ENCODE measurements at regions not wholly inside any gene's neighbourhood (a gene's known extent, or its start where the extent isn't known, plus 50 kb on each side); places are given as distances from the start of the nearest gene placed in this dataset.

DNA sequence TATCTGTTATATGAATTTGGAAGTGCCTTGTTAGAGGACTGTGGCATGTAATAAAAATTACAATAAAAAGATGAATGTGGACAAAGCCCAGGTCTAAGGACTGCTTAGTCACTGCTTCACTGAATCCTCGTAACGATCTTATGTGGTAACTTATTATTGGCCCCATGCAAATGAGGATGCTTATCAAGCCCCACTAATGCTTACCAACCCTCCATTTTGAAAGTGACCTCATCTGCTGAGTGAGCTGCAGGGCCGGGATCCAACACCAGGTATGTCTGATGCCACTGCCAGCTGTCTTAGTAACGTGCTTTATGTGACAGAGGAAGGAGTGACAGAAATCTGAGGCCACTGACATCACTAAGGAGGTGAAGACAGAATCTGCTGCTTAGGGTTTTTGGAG, 65.3 kb upstream of the CCDC85A start:
- Mint-ChIP-seq H3K27ac (ENCODE audit: unreplicated experiment) (no peak overlapping the region), H3K27me3 (ENCODE audit: low read depth) (no peaks in the 10 kb centered on the region), H3K9me3 (no peaks in the 10 kb centered on the region), H3K4me1 (peaks cover 29% of the 10 kb centered on the region), H3K4me3 (no peak overlapping the region), H3K36me3 (ENCODE audit: low read depth) (no peaks in the 10 kb centered on the region)
- DNase-seq (ENCODE audit: low read depth, low spot score), result no peak
- TF ChIP-seq, protein P1, sequence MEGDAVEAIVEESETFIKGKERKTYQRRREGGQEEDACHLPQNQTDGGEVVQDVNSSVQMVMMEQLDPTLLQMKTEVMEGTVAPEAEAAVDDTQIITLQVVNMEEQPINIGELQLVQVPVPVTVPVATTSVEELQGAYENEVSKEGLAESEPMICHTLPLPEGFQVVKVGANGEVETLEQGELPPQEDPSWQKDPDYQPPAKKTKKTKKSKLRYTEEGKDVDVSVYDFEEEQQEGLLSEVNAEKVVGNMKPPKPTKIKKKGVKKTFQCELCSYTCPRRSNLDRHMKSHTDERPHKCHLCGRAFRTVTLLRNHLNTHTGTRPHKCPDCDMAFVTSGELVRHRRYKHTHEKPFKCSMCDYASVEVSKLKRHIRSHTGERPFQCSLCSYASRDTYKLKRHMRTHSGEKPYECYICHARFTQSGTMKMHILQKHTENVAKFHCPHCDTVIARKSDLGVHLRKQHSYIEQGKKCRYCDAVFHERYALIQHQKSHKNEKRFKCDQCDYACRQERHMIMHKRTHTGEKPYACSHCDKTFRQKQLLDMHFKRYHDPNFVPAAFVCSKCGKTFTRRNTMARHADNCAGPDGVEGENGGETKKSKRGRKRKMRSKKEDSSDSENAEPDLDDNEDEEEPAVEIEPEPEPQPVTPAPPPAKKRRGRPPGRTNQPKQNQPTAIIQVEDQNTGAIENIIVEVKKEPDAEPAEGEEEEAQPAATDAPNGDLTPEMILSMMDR (conservative IDR thresholded peaks at IDR 0.05), result no peak

DNA sequence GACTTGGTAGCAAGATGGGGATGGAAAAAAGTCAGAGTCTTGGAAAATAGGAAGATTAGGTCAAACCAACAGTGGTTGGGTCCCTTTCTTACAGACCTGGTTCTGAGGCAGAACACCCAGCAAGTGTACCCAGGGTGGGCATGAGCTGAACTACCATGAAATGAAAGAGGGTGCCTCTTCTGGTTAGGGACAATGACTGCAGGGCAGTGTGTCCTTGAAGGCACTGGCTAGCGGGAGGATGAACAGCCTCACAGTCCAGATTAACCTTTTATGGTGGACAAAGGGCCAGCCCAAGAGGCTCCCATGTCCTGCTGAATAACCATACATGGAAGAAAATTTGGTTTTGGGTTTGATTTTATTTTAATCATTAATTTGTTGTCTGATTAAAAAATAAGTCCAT, 61.8 kb upstream of the CCDC85A start:
- H3K36me3 Mint-ChIP-seq (ENCODE audit: low read depth), result no peaks in the 10 kb centered on the region
- H3K4me3 Mint-ChIP-seq, result no peak overlapping the region
- TF ChIP-seq, protein P1 (conservative IDR thresholded peaks at IDR 0.05), result no peak
- peaks cover 24% of the 10 kb centered on the region for H3K4me1 Mint-ChIP-seq
- H3K27ac Mint-ChIP-seq (ENCODE audit: unreplicated experiment), result no peak overlapping the region
- H3K9me3 Mint-ChIP-seq, result no peaks in the 10 kb centered on the region
- DNase-seq (ENCODE audit: low read depth, low spot score), result no peak
- no peaks in the 10 kb centered on the region for H3K27me3 Mint-ChIP-seq (ENCODE audit: low read depth)

DNA sequence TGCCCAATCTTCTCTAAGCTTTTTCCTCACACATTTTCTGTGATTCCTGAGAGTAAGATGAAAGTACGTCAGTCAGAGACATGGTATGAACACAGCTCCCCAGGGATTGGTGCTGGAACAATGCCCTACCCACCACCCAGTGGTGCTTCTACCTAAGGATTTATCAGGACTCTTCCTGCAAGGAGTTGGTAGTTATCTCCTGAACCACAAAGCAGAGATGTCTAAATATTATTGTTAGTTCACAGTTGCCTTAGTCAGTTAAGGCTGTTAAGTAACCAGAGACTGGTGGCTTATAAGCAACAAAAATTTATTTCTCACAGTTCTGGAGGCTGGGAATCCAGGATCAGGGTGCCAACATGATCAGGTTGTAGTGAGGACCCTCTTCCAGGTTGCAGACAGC, 60.3 kb upstream of the CCDC85A start:
- H3K27me3 Mint-ChIP-seq (ENCODE audit: low read depth), result no peaks in the 10 kb centered on the region
- H3K4me1 Mint-ChIP-seq, result peaks cover 24% of the 10 kb centered on the region
- H3K9me3 Mint-ChIP-seq, result no peaks in the 10 kb centered on the region
- DNase-seq (ENCODE audit: low read depth, low spot score), result no peak
- H3K4me3 Mint-ChIP-seq, result no peak overlapping the region
- no peak overlapping the region for H3K27ac Mint-ChIP-seq (ENCODE audit: unreplicated experiment)
- TF ChIP-seq, protein P1 (conservative IDR thresholded peaks at IDR 0.05), result no peak
- H3K36me3 Mint-ChIP-seq (ENCODE audit: low read depth), result no peaks in the 10 kb centered on the region

DNA sequence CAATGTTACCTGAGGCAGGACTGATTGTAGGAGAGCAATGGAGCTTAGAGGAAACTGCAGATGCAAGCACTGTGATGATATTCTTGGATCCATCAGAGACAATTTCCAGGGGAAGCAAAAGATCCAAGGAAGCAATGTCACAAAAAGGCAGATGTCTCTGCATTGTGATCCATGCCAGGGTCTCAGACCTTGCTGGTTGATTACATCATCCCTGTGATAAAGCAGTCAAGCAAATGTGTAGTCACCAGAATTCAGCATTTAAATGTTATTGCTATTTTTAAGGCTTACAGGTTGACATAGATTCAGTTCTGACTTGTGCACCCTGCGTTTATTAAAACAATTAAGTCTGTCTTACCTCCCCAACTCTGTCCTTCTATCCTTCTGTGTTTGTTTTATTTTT, 56.8 kb upstream of the CCDC85A start:
- peaks cover 17% of the 10 kb centered on the region for H3K4me1 Mint-ChIP-seq
- peak overlapping the region; percentile 13 for H3K27ac Mint-ChIP-seq (ENCODE audit: unreplicated experiment)
- no peak overlapping the region for H3K4me3 Mint-ChIP-seq
- no peaks in the 10 kb centered on the region for H3K27me3 Mint-ChIP-seq (ENCODE audit: low read depth)
- TF ChIP-seq, protein P1 (conservative IDR thresholded peaks at IDR 0.05), result no peak
- DNase-seq (ENCODE audit: low read depth, low spot score), result no peak
- no peaks in the 10 kb centered on the region for H3K36me3 Mint-ChIP-seq (ENCODE audit: low read depth)
- no peaks in the 10 kb centered on the region for H3K9me3 Mint-ChIP-seq

DNA sequence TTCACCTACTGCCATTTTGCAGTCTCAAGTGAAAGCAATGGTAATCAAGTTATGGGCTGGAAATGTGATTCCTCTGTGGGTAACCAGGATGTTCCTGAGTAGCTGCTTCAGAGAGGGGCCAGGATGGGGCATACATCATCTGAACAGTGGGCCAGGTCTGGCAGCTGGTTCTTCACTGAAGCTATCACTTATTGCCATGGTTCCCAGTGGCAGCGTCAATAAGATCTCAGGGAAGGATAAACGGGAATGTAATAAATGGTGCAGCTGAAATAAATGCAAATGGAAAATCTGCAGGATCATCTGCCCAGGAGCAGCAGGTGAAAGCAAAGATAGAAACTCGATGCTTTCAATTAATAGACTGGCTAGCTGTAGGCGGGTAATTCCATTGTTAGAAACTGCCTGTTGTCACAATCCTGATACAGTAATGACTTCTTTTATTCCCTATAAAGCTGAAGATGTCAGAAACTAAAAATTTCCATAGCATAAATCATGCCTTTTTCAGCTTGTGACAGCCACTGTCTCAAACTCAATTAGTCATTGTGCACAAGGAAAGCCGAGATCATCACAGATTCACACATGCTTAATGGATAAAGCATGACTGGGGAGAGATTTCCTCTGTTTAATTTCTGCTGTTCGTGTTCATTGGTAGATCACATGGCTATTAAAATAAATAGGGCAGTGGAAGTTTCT, 56.2 kb upstream of the CCDC85A start:
- TF ChIP-seq, protein P1 (conservative IDR thresholded peaks at IDR 0.05), result no peak
- no peaks in the 10 kb centered on the region for H3K27me3 Mint-ChIP-seq (ENCODE audit: low read depth)
- H3K9me3 Mint-ChIP-seq, result no peaks in the 10 kb centered on the region
- no peak for DNase-seq (ENCODE audit: low read depth, low spot score)
- H3K4me1 Mint-ChIP-seq, result peaks cover 20% of the 10 kb centered on the region
- peak overlapping the region; percentile 13 for H3K27ac Mint-ChIP-seq (ENCODE audit: unreplicated experiment)
- no peak overlapping the region for H3K4me3 Mint-ChIP-seq
- no peaks in the 10 kb centered on the region for H3K36me3 Mint-ChIP-seq (ENCODE audit: low read depth)

Measured in neural crest cell (in vitro differentiated cells).